IMR-90 (cell line): ENCODE measurements at regions not wholly inside any gene's neighbourhood (a gene's known extent, or its start where the extent isn't known, plus 50 kb on each side); places are given as distances from the start of the nearest gene placed in this dataset.

Experiments used
- ATAC-seq: fragments of 200-7000 bp; cut with Tn5 transposase; 2 replicates; pipeline ENCODE4 v1.9.1; 2020; ENCODE audit warnings: low read depth, mild to moderate bottlenecking, moderate library complexity
- BruUV-seq: library from RNA; stranded (reverse); fragments of 400-500 nt; replicated peaks from 2 replicates; lab custom pipeline; 2021; lab: Mats Ljungman, UMichigan
- CTCF ChIA-PET: fragments of 300-600 bp; formaldehyde crosslinking; extraction: SDS; loops from one replicate; lab custom pipeline; 2021; ENCODE audit warnings: antibody characterized with exemption; lab: Yijun Ruan, JAX
- POLR2A ChIA-PET: fragments of 300-600 bp; sonication (Branson Sonifier 250); formaldehyde crosslinking; loops from one replicate; lab custom pipeline; 2022; ENCODE audit warnings: antibody characterized with exemption; ENCODE audit not compliant: unreplicated experiment; lab: Charles Lee
- DNase-seq: peaks from one replicate; pipeline ENCODE4 v3.0.0; 2013
- H2AFZ ChIP-seq: replicated peaks from 2 replicates; pipeline ENCODE3; 2013; ENCODE audit warnings: low read length, mild to moderate bottlenecking; ENCODE audit not compliant: poor library complexity
- H2AK5ac ChIP-seq: 2 replicates; pipeline ENCODE4 v1.6.1; 2013; ENCODE audit warnings: low read depth, low read length, inconsistent platforms
- H2AK9ac ChIP-seq: replicated peaks from 2 replicates; pipeline ENCODE3; 2013; ENCODE audit warnings: mild to moderate bottlenecking, low read depth, low read length, moderate library complexity; ENCODE audit not compliant: poor library complexity
- H2BK120ac ChIP-seq: 2 replicates; pipeline ENCODE4 v1.6.1; 2013; ENCODE audit warnings: low read depth, low read length, inconsistent platforms
- H2BK15ac ChIP-seq: 3 replicates; pipeline ENCODE4 v1.6.1; 2013; ENCODE audit warnings: low read depth, low read length, inconsistent platforms
- H2BK20ac ChIP-seq: 2 replicates; pipeline ENCODE4 v1.6.1; 2013; ENCODE audit warnings: low read depth, mild to moderate bottlenecking, inconsistent platforms, low read length, moderate library complexity
- H2BK5ac ChIP-seq: 2 replicates; pipeline ENCODE4 v1.6.1; 2013; ENCODE audit warnings: mild to moderate bottlenecking, low read depth, low read length, inconsistent platforms; ENCODE audit not compliant: poor library complexity, severe bottlenecking
- H3K14ac ChIP-seq: replicated peaks from 2 replicates; pipeline ENCODE4 v1.6.1; 2013; ENCODE audit warnings: low read depth, low read length, inconsistent platforms
- H3K18ac ChIP-seq: 2 replicates; pipeline ENCODE4 v1.6.1; 2013; ENCODE audit warnings: low read depth, low read length, control low read depth
- H3K23ac ChIP-seq: 2 replicates; pipeline ENCODE4 v1.6.1; 2013; ENCODE audit warnings: low read depth, low read length, inconsistent platforms
- H3K27ac ChIP-seq: 2 replicates; pipeline ENCODE4 v1.5.1; 2013; ENCODE audit warnings: mild to moderate bottlenecking, control low read depth, low read length; ENCODE audit not compliant: insufficient read depth
- H3K27me3 ChIP-seq: 2 replicates; pipeline ENCODE4 v1.6.1; 2013; ENCODE audit warnings: low read length; ENCODE audit not compliant: control insufficient read depth, insufficient read depth
- H3K36me3 ChIP-seq: 2 replicates; pipeline ENCODE4 v1.6.1; 2013; ENCODE audit warnings: low read length, mixed read lengths; ENCODE audit not compliant: control insufficient read depth, insufficient read depth
- H3K4ac ChIP-seq: 2 replicates; pipeline ENCODE4 v1.6.1; 2013; ENCODE audit warnings: low read depth, low read length, inconsistent platforms
- H3K4me1 ChIP-seq: 2 replicates; pipeline ENCODE4 v1.6.1; 2013; ENCODE audit warnings: low read length, mixed read lengths; ENCODE audit not compliant: control insufficient read depth, insufficient read depth
- H3K4me2 ChIP-seq: 2 replicates; pipeline ENCODE4 v1.6.1; 2013; ENCODE audit warnings: low read depth, mild to moderate bottlenecking, control low read depth, low read length, moderate library complexity
- H3K4me3 ChIP-seq: 2 replicates; pipeline ENCODE4 v1.5.1; 2013; ENCODE audit warnings: low read depth, mild to moderate bottlenecking, control low read depth, low read length, moderate library complexity; ENCODE audit not compliant: insufficient read depth
- H3K56ac ChIP-seq: 2 replicates; pipeline ENCODE4 v1.6.1; 2013; ENCODE audit warnings: low read length, inconsistent platforms; ENCODE audit not compliant: insufficient read depth; ENCODE audit errors: extremely low read depth
- H3K79me1 ChIP-seq, 2 experiments: 2 replicates each; pipeline ENCODE4 v1.6.1; 2013; ENCODE audit warnings: low read length in 2 of 2, inconsistent platforms in 1 of 2, low read depth in 1 of 2
- H3K9ac ChIP-seq: 2 replicates; pipeline ENCODE4 v1.6.1; 2013; ENCODE audit warnings: low read depth, low read length, control low read depth
- H3K9me1 ChIP-seq: 2 replicates; pipeline ENCODE4 v1.6.1; 2013; ENCODE audit warnings: low read length, inconsistent platforms; ENCODE audit not compliant: insufficient read depth
- H3K9me3 ChIP-seq: 2 replicates; pipeline ENCODE4 v1.6.1; 2013; ENCODE audit warnings: low read length; ENCODE audit not compliant: control insufficient read depth, insufficient read depth
- H4K20me1 ChIP-seq: 2 replicates; pipeline ENCODE4 v1.6.1; 2013; ENCODE audit warnings: low read length, inconsistent platforms; ENCODE audit not compliant: insufficient read depth
- H4K5ac ChIP-seq: 2 replicates; pipeline ENCODE4 v1.6.1; 2013; ENCODE audit warnings: mild to moderate bottlenecking, low read depth, low read length, control low read depth
- H4K8ac ChIP-seq, 2 experiments: 2 replicates each; pipeline ENCODE4 v1.6.1; 2013; ENCODE audit warnings: low read depth in 2 of 2, low read length in 2 of 2, control low read depth in 1 of 2, inconsistent platforms in 1 of 2
- H4K91ac ChIP-seq: 2 replicates; pipeline ENCODE4 v1.6.1; 2013; ENCODE audit warnings: low read depth, low read length, inconsistent platforms; ENCODE audit not compliant: insufficient read depth
- BHLHE40 ChIP-seq: fragments of 150-350 bp; IDR thresholded peaks from 2 replicates; pipeline ENCODE4 v1.6.1; 2016; ENCODE audit warnings: mild to moderate bottlenecking, low read depth, low read length
- CEBPB ChIP-seq: IDR thresholded peaks from 2 replicates; pipeline ENCODE4 v1.6.1; 2012; ENCODE audit warnings: low read depth, low read length, improper control_type of control experiment
- CHD1 ChIP-seq: IDR thresholded peaks from 2 replicates; pipeline ENCODE4 v1.6.1; 2012; ENCODE audit warnings: low read depth, low read length, improper control_type of control experiment
- FOS ChIP-seq: fragments of 150-350 bp; IDR thresholded peaks from 2 replicates; pipeline ENCODE4 v1.6.1; 2016; ENCODE audit warnings: low read depth, low read length
- MAFK ChIP-seq: IDR thresholded peaks from 2 replicates; pipeline ENCODE4 v1.6.1; 2012; ENCODE audit warnings: low read depth, low read length, improper control_type of control experiment
- MAZ ChIP-seq: IDR thresholded peaks from 2 replicates; pipeline ENCODE4 v1.6.1; 2012; ENCODE audit warnings: low read depth, mild to moderate bottlenecking, low read length, improper control_type of control experiment, moderate library complexity, borderline replicate concordance
- MXI1 ChIP-seq: IDR thresholded peaks from 2 replicates; pipeline ENCODE4 v1.6.1; 2012; ENCODE audit warnings: low read depth, mild to moderate bottlenecking, low read length, moderate library complexity, borderline replicate concordance
- NFE2L2 ChIP-seq: fragments of 150-350 bp; IDR thresholded peaks from 2 replicates; pipeline ENCODE4 v1.6.1; 2016; ENCODE audit warnings: low read depth, mild to moderate bottlenecking, low read length
- POLR2A ChIP-seq: IDR thresholded peaks from 2 replicates; pipeline ENCODE4 v1.6.1; 2012; ENCODE audit warnings: mild to moderate bottlenecking, low read depth, low read length
- RAD21 ChIP-seq: IDR thresholded peaks from 2 replicates; pipeline ENCODE4 v1.6.1; 2012; ENCODE audit warnings: low read length, improper control_type of control experiment
- RCOR1 ChIP-seq: IDR thresholded peaks from 2 replicates; pipeline ENCODE4 v1.6.1; 2012; ENCODE audit warnings: mild to moderate bottlenecking, low read length, improper control_type of control experiment; ENCODE audit not compliant: insufficient replicate concordance
- RFX5 ChIP-seq: IDR thresholded peaks from 2 replicates; pipeline ENCODE4 v1.8.0; 2012; ENCODE audit warnings: low read depth, mild to moderate bottlenecking, low read length, moderate library complexity
- SMC3 ChIP-seq: fragments of 150-350 bp; IDR thresholded peaks from 2 replicates; pipeline ENCODE4 v1.6.1; 2016; ENCODE audit warnings: low read depth, mild to moderate bottlenecking, antibody characterized with exemption, low read length, moderate library complexity
- WGBS, 2 experiments: methylation state at CpG; one replicate each; pipeline versions ENCODE4 v1.1.5 to v1.1.7; 2013; ENCODE audit warnings: missing lambda C conversion rate in 2 of 2; ENCODE audit not compliant: insufficient read length in 1 of 2; ENCODE audit errors: extremely low coverage in 2 of 2; 5-methylcytosine and 5-hydroxymethylcytosine counted together
- dilution Hi-C: fragments of 300-500 bp; cut with HindIII; formaldehyde crosslinking; loops from one replicate; pipeline ENCODE4 v1.14.3; 2018; ENCODE audit warnings: low sequenced_read_pairs; ENCODE audit not compliant: unreplicated experiment
- in situ Hi-C: fragments of 300-500 bp; cut with MboI; formaldehyde crosslinking; loops from 3 replicates; pipeline ENCODE4 v1.14.3; 2019; ENCODE audit warnings: low sequenced_read_pairs, inconsistent platforms, mixed read lengths
- intact Hi-C: fragments of 100-400 bp; cut with micrococcal nuclease; formaldehyde crosslinking; loops from 2 replicates; pipeline ENCODE4 v1.10.0; 2022
- TF ChIP-seq, protein P1 (sequence below): fragments of 150-350 bp; IDR thresholded peaks from 2 replicates; pipeline ENCODE4 v1.6.1; 2016; ENCODE audit warnings: low read depth, mild to moderate bottlenecking, low read length, moderate library complexity, borderline replicate concordance
- TF ChIP-seq, protein P2 (sequence below): fragments of 150-350 bp; IDR thresholded peaks from 2 replicates; pipeline ENCODE4 v1.6.1; 2017; ENCODE audit warnings: mild to moderate bottlenecking, antibody characterized with exemption, low read length, low read depth
- TF ChIP-seq, protein P3 (sequence below): conservative IDR thresholded peaks from 2 replicates; pipeline ENCODE4 v1.5.1; 2012; ENCODE audit warnings: mild to moderate bottlenecking, low read depth, low read length, improper control_type of control experiment

DNA sequence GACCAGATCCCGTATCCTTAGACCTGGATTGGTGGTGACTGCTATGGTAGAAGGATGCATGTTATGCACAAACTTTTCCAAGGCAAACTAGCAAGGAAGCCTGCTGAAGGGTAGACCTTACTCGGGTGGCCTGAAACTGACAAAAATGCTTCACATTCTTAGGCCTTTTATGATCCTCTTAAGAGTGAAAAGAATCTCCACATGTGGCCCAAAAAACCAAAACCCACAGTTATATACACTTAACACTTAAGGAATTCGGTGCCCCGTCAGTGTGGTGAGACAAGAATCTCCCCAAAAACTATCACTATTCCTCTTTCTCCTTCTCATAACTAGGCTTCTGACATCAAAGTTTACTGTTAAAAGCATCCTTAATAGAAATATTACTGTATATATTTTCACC is 130.1 kb upstream of the SOX2 start:
- Histone ChIP-seq H3K9me1 (no peaks in the 10 kb centered on the region), H4K20me1 (no peaks in the 10 kb centered on the region), H2AK9ac (no peak overlapping the region), H3K23ac (no peak overlapping the region), H3K4me1 (no peaks in the 10 kb centered on the region), H3K36me3 (no peaks in the 10 kb centered on the region), H2BK120ac (no peak overlapping the region), H2AK5ac (no peak overlapping the region), H3K9me3 (peaks cover 3% of the 10 kb centered on the region; the same call in 1 of the 2 replicates), H3K4me2 (no peak overlapping the region), H3K14ac (no peak overlapping the region), H2BK15ac (no peak overlapping the region), H2BK5ac (no peak overlapping the region), H4K8ac (no peak overlapping the region), H2BK20ac (no peak overlapping the region), H3K27me3 (no peaks in the 10 kb centered on the region), H3K4ac (no peak overlapping the region), H3K79me1 (no peaks in the 10 kb centered on the region), H2AFZ (no peak overlapping the region), H3K18ac (no peak overlapping the region), H3K27ac (no peak overlapping the region), H4K5ac (no peak overlapping the region), H3K56ac (no peak overlapping the region), H3K4me3 (no peak overlapping the region), H4K91ac (no peak overlapping the region), H3K9ac (no peak overlapping the region)
- intact Hi-C loops: loop anchor here (10.0 kb wide), 1 partner anchor 827 kb away; no protein-coding TSS in a partner anchor
- TF ChIP-seq POLR2A: no peak
- TF ChIP-seq MAZ: no peak
- no peak for TF ChIP-seq NFE2L2
- TF ChIP-seq, protein P1, sequence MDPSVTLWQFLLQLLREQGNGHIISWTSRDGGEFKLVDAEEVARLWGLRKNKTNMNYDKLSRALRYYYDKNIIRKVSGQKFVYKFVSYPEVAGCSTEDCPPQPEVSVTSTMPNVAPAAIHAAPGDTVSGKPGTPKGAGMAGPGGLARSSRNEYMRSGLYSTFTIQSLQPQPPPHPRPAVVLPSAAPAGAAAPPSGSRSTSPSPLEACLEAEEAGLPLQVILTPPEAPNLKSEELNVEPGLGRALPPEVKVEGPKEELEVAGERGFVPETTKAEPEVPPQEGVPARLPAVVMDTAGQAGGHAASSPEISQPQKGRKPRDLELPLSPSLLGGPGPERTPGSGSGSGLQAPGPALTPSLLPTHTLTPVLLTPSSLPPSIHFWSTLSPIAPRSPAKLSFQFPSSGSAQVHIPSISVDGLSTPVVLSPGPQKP: no peak
- TF ChIP-seq RAD21: no peak
- TF ChIP-seq BHLHE40: no peak
- TF ChIP-seq MAFK: no peak
- TF ChIP-seq, protein P2, sequence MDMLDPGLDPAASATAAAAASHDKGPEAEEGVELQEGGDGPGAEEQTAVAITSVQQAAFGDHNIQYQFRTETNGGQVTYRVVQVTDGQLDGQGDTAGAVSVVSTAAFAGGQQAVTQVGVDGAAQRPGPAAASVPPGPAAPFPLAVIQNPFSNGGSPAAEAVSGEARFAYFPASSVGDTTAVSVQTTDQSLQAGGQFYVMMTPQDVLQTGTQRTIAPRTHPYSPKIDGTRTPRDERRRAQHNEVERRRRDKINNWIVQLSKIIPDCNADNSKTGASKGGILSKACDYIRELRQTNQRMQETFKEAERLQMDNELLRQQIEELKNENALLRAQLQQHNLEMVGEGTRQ: no peak
- TF ChIP-seq, protein P3, sequence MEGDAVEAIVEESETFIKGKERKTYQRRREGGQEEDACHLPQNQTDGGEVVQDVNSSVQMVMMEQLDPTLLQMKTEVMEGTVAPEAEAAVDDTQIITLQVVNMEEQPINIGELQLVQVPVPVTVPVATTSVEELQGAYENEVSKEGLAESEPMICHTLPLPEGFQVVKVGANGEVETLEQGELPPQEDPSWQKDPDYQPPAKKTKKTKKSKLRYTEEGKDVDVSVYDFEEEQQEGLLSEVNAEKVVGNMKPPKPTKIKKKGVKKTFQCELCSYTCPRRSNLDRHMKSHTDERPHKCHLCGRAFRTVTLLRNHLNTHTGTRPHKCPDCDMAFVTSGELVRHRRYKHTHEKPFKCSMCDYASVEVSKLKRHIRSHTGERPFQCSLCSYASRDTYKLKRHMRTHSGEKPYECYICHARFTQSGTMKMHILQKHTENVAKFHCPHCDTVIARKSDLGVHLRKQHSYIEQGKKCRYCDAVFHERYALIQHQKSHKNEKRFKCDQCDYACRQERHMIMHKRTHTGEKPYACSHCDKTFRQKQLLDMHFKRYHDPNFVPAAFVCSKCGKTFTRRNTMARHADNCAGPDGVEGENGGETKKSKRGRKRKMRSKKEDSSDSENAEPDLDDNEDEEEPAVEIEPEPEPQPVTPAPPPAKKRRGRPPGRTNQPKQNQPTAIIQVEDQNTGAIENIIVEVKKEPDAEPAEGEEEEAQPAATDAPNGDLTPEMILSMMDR: no peak
- no peak for TF ChIP-seq FOS
- TF ChIP-seq CHD1: no peak
- no peak for TF ChIP-seq MXI1
- no peak for TF ChIP-seq CEBPB
- no peak for TF ChIP-seq SMC3
- TF ChIP-seq RFX5: no peak
- TF ChIP-seq RCOR1: no peak
- DNase-seq (no peak), ATAC-seq (no peak)
- POLR2A ChIA-PET: no interaction called here
- dilution Hi-C loops: no loop called here
- in situ Hi-C loops: no loop called here
- 0% methylated on average over 1 of the region's 4 CpGs; no CpG with 5 or more reads in 1 of the 2 experiments for WGBS, 2 experiments
- CTCF ChIA-PET: no interaction called here
- BruUV-seq: no TSS peak
